HepG2 (cell line): ENCODE measurements at regions not wholly inside any gene's neighbourhood (a gene's known extent, or its start where the extent isn't known, plus 50 kb on each side); places are given as distances from the start of the nearest gene placed in this dataset.

Experiments used
- BCLAF1 ChIP-seq: fragments of 450-650 bp; IDR thresholded peaks from 2 replicates; pipeline ENCODE4 v1.6.1; 2017; ENCODE audit warnings: mild to moderate bottlenecking
- CENPBD1 ChIP-seq: sonication (generic); formaldehyde crosslinking; IDR thresholded peaks from 2 replicates; pipeline ENCODE4 v1.8.0; 2022; ENCODE audit warnings: missing genetic modification reagents, low read depth, mild to moderate bottlenecking, borderline replicate concordance
- CERS6 ChIP-seq: sonication (generic); formaldehyde crosslinking; IDR thresholded peaks from 2 replicates; pipeline ENCODE4 v1.5.0; 2020; ENCODE audit warnings: missing genetic modification reagents
- CSRNP1 ChIP-seq: sonication (generic); formaldehyde crosslinking; IDR thresholded peaks from 2 replicates; pipeline ENCODE4 v1.8.1; 2023; ENCODE audit warnings: mild to moderate bottlenecking, missing genetic modification reagents
- GMEB2 ChIP-seq: IDR thresholded peaks from 2 replicates; pipeline ENCODE4 v1.6.1; 2016; ENCODE audit warnings: missing biosample characterization, missing genetic modification reagents, low read depth
- GTF3A ChIP-seq: sonication (generic); formaldehyde crosslinking; conservative IDR thresholded peaks from 2 replicates; pipeline ENCODE4 v1.4.0; 2020; ENCODE audit warnings: mild to moderate bottlenecking, missing genetic modification reagents
- NFYC ChIP-seq: IDR thresholded peaks from 2 replicates; pipeline ENCODE4 v1.6.1; 2016; ENCODE audit warnings: missing genetic modification reagents, missing compliant biosample characterization
- RFX1 ChIP-seq: fragments of 450-650 bp; IDR thresholded peaks from 2 replicates; pipeline ENCODE4 v1.6.1; 2017
- SMARCE1 ChIP-seq: fragments of 450-650 bp; IDR thresholded peaks from 2 replicates; pipeline ENCODE4 v1.6.1; 2017; ENCODE audit warnings: borderline replicate concordance
- SNRNP70 ChIP-seq: fragments of 200-400 bp; formaldehyde crosslinking; IDR thresholded peaks from 2 replicates; pipeline ENCODE4 v1.6.1; 2017; ENCODE audit warnings: mild to moderate bottlenecking, low read depth, low read length, moderate library complexity
- U2AF2 ChIP-seq: fragments of 200-400 bp; formaldehyde crosslinking; IDR thresholded peaks from 2 replicates; pipeline ENCODE4 v1.6.1; 2017; ENCODE audit warnings: low read depth, mild to moderate bottlenecking, low read length
- ZBTB49 ChIP-seq: sonication (generic); formaldehyde crosslinking; IDR thresholded peaks from 2 replicates; pipeline ENCODE4 v1.4.0; 2020; ENCODE audit warnings: missing genetic modification reagents, borderline replicate concordance
- ZMYM4 ChIP-seq: sonication (generic); formaldehyde crosslinking; IDR thresholded peaks from 2 replicates; pipeline ENCODE4 v1.8.1; 2023; ENCODE audit warnings: mild to moderate bottlenecking, missing genetic modification reagents
- ZNF230 ChIP-seq: sonication (generic); formaldehyde crosslinking; IDR thresholded peaks from 2 replicates; pipeline ENCODE4 v1.4.0; 2020; ENCODE audit warnings: mild to moderate bottlenecking, missing genetic modification reagents
- ZNF512 ChIP-seq: sonication (generic); formaldehyde crosslinking; IDR thresholded peaks from 2 replicates; pipeline ENCODE4 v1.4.0; 2020; ENCODE audit warnings: mild to moderate bottlenecking, missing genetic modification reagents
- ZNF543 ChIP-seq: sonication (generic); formaldehyde crosslinking; IDR thresholded peaks from 2 replicates; pipeline ENCODE4 v1.4.0; 2020; ENCODE audit warnings: mild to moderate bottlenecking, missing genetic modification reagents
- ZNF576 ChIP-seq: sonication (generic); formaldehyde crosslinking; IDR thresholded peaks from 2 replicates; pipeline ENCODE4 v1.4.0; 2020; ENCODE audit warnings: mild to moderate bottlenecking, missing genetic modification reagents
- ZNF672 ChIP-seq: sonication (generic); formaldehyde crosslinking; IDR thresholded peaks from 2 replicates; pipeline ENCODE4 v1.8.1; 2022; ENCODE audit warnings: missing genetic modification reagents

- TF ChIP-seq BCLAF1 (no peak), GTF3A (CRISPR knock-in tag) (no peak), ZNF672 (no peak), SNRNP70 (no peak), ZNF543 (CRISPR knock-in tag) (no peak), ZNF512 (CRISPR knock-in tag) (no peak), ZBTB49 (CRISPR knock-in tag) (no peak), ZNF576 (no peak), ZMYM4 (CRISPR knock-in tag) (peak; percentile 70), SMARCE1 (0 out of 2 replicates have a peak, but pooled peaks have one; percentile 48), ZNF230 (CRISPR knock-in tag) (no peak), U2AF2 (no peak), CERS6 (no peak), GMEB2 (CRISPR knock-in tag) (no peak), NFYC (0 out of 2 replicates have a peak, but pooled peaks have one; percentile 24), RFX1 (no peak), CSRNP1 (CRISPR knock-in tag) (no peak), CENPBD1 (CRISPR knock-in tag) (no peak)
Observed at GRCh38 chr14:54197369-54197768, 199.4 kb upstream of the CDKN3 start (continued).
